Neural crest cell (in vitro differentiated cells): ENCODE measurements at regions not wholly inside any gene's neighbourhood (a gene's known extent, or its start where the extent isn't known, plus 50 kb on each side); places are given as distances from the start of the nearest gene placed in this dataset.

Source experiments
- DNase-seq: peaks from one replicate; pipeline ENCODE4 v3.0.0; 2021; ENCODE audit warnings: low read depth, mixed read lengths, low spot score
- H3K27ac Mint-ChIP-seq: one replicate; pipeline ENCODE4 v1.8.0; 2021; ENCODE audit warnings: mild to moderate bottlenecking, mixed read lengths; ENCODE audit not compliant: unreplicated experiment
- H3K27me3 Mint-ChIP-seq: 2 replicates; pipeline ENCODE4 v1.8.0; 2021; ENCODE audit warnings: low read depth, mild to moderate bottlenecking, mixed read lengths
- H3K36me3 Mint-ChIP-seq: 2 replicates; pipeline ENCODE4 v1.8.0; 2021; ENCODE audit warnings: low read depth, mild to moderate bottlenecking, mixed read lengths
- H3K4me1 Mint-ChIP-seq: 2 replicates; pipeline ENCODE4 v1.8.0; 2021; ENCODE audit warnings: mixed read lengths
- H3K4me3 Mint-ChIP-seq: one replicate; pipeline ENCODE4 v1.8.0; 2021; ENCODE audit warnings: mild to moderate bottlenecking, mixed read lengths
- H3K9me3 Mint-ChIP-seq: 2 replicates; pipeline ENCODE4 v1.8.0; 2021; ENCODE audit warnings: mixed read lengths
- TF ChIP-seq, protein P1 (sequence below): fragments of 200-600 bp; sonication (generic); conservative IDR thresholded peaks from 2 replicates; pipeline ENCODE4 v1.5.0; 2021; ENCODE audit warnings: antibody characterized with exemption, mild to moderate bottlenecking

DNA sequence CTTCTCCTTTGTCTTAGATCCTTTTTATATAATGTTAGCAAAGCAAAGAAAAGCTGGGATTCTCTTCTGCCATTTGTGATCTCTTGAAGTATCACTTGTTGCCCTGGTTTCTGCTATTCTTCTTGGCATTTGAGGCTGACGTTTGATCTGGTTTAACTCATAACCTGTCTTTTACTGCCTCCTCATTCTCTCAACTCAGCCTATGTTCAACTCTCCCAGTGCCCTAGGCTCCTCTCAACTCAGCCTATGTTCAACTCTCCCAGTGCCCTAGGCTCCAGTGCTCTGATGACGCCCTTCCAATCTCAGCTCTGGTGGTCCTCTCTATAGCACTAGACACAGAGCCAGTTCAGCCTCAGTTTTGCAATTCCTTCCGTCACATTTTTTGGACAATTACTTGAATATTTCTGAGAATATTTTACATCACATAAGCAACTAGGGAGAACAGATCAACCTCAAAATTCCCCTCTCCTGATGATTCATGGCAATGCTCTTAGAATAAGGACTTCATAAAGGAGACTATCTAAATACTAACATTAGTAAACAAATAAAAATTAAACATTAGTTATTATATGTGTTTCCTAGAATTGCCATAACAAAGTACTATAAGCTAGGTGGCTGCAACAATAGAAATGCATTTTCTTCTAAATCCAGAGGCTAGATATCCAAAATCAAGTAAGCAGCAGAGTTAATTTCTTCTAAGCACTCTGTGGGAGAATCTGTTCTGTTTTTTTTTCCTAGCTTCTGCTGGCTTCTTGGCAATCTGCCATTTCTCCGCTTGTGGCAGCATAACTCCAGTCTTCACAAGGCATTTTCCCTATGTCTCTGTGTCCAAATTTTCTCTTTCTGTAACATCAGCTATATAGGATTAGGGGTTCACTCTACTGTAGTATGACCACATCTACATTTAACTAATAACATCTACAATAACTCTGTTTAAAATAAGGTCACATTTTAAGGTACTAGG is 662.1 kb upstream of the FTMT start:
- Mint-ChIP-seq H3K4me1 (no peaks in the 10 kb centered on the region), H3K27ac (no peak overlapping the region), H3K36me3 (no peaks in the 10 kb centered on the region), H3K27me3 (peaks cover 7% of the 10 kb centered on the region), H3K9me3 (no peaks in the 10 kb centered on the region), H3K4me3 (no peak overlapping the region)
- TF ChIP-seq, protein P1, sequence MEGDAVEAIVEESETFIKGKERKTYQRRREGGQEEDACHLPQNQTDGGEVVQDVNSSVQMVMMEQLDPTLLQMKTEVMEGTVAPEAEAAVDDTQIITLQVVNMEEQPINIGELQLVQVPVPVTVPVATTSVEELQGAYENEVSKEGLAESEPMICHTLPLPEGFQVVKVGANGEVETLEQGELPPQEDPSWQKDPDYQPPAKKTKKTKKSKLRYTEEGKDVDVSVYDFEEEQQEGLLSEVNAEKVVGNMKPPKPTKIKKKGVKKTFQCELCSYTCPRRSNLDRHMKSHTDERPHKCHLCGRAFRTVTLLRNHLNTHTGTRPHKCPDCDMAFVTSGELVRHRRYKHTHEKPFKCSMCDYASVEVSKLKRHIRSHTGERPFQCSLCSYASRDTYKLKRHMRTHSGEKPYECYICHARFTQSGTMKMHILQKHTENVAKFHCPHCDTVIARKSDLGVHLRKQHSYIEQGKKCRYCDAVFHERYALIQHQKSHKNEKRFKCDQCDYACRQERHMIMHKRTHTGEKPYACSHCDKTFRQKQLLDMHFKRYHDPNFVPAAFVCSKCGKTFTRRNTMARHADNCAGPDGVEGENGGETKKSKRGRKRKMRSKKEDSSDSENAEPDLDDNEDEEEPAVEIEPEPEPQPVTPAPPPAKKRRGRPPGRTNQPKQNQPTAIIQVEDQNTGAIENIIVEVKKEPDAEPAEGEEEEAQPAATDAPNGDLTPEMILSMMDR = no peak
- no peak for DNase-seq

DNA sequence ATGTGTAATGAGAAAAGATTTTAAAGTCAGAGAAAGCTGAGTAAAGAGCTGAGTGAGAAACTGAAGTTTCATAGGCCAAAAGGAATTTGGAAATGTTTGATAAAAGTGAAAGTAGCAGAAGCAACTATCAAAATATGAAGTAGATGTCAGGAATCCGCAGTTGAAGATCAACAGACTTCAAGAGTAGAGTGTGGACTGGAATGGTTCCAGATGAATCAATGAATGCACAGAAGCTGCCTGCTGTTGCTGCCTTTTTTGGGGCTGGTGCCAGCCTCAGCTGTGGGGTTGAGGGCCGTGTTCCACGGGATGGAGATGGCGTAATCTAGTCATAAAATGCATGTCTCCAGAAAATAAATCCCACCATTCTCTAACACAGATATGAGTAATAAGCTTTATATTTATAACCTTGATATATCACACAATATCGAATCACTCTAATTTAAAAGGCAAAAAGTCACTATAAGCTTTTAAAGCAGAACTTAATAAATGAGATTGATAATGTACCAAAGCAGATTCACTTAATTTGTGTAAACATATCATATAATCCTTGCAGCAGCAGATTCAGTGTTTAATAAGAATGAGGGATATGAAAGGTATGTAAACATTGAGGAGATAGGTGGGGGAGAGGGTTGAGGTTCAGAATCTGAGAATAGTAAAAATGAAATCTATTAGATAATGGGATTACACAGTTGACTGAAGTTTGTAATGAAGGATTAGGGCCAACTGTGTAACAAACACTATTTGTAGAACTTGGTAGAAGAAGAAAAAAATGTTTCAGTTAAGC is 652.3 kb upstream of the FTMT start:
- no peaks in the 10 kb centered on the region for H3K27me3 Mint-ChIP-seq
- TF ChIP-seq, protein P1 = no peak
- H3K4me3 Mint-ChIP-seq = no peak overlapping the region
- H3K36me3 Mint-ChIP-seq = no peaks in the 10 kb centered on the region
- DNase-seq = no peak
- peaks cover 1% of the 10 kb centered on the region for H3K4me1 Mint-ChIP-seq
- no peak overlapping the region for H3K27ac Mint-ChIP-seq
- H3K9me3 Mint-ChIP-seq = no peaks in the 10 kb centered on the region

DNA sequence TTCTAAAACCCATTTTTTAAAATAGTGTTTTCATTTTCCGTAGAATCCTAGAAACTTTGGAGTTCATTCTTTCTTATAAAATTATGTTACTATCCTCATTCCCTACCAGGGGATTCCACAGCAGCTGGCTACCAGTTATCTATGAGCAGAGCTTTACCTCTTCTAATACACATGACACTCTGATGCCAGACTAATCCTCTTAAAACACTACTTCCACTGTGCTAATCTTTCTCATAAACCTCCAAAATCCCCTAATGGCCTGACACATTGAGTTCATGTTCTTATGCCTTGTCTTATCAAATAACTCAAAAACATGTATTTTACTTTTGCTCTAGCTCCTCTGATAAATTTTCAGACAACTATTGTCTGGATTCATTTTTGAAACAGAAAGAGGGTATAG is 633.6 kb upstream of the FTMT start:
- Mint-ChIP-seq H3K27ac (no peak overlapping the region), H3K4me1 (no peaks in the 10 kb centered on the region), H3K4me3 (no peak overlapping the region), H3K36me3 (no peaks in the 10 kb centered on the region), H3K9me3 (peaks cover 5% of the 10 kb centered on the region), H3K27me3 (no peaks in the 10 kb centered on the region)
- TF ChIP-seq, protein P1 = no peak
- DNase-seq = no peak

DNA sequence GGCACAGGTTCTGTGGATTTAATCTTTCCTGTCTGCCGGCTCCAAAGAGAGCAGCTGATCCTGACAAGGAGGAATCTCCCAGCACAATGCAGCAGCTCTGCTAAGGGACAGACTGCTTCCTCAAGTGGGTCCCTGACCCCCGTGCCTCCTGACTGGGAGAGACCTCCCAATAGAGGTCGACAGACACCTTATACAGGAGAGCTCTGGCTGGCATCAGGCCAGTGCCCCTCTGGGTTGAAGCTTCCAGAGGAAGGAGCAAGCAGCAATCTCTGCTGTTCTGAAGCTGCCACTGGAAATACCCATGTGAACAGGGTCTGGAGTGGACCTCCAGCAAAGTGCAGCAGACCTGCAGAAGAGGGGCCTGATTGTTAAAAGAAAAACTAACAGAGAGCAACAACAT is 630.2 kb upstream of the FTMT start:
- Mint-ChIP-seq H3K27me3 (no peaks in the 10 kb centered on the region), H3K27ac (no peak overlapping the region), H3K4me1 (no peaks in the 10 kb centered on the region), H3K36me3 (no peaks in the 10 kb centered on the region), H3K4me3 (no peak overlapping the region), H3K9me3 (peaks cover 5% of the 10 kb centered on the region)
- DNase-seq = no peak
- TF ChIP-seq, protein P1 = no peak

DNA sequence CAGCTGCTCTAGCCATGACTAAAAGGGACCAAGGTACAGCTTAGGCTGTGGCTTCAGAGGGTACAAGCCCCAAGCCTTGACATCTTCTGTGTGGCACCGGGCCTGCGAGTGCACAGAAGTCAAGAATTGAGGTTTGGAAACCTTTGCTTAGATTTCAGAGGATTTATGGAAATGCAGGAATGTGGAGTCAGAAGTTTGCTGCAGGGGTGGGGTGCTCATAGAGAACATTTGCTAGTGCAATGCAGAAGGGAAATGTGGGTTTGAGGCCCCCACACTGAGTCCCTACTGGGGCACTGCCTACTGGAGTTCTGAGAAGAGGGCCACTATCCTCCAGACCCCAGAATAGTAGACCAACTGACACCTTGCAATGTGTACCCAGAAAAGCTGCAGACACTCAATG is 624.9 kb upstream of the FTMT start:
- H3K27ac Mint-ChIP-seq = no peak overlapping the region
- H3K36me3 Mint-ChIP-seq = peaks cover 6% of the 10 kb centered on the region
- H3K27me3 Mint-ChIP-seq = no peaks in the 10 kb centered on the region
- peaks cover 15% of the 10 kb centered on the region for H3K9me3 Mint-ChIP-seq
- no peak for DNase-seq
- H3K4me3 Mint-ChIP-seq = no peak overlapping the region
- TF ChIP-seq, protein P1 = no peak
- no peaks in the 10 kb centered on the region for H3K4me1 Mint-ChIP-seq
